Stimulated activated CD8-positive, alpha-beta memory T cell treated with anti-CD3 and anti-CD28 coated beads, Interleukin-12 subunit alpha, Interleukin-12 subunit beta, amount 100 ng/mL, for 4 hours (primary cell): ENCODE measurements at regions not wholly inside any gene's neighbourhood (a gene's known extent, or its start where the extent isn't known, plus 50 kb on each side); places are given as distances from the start of the nearest gene placed in this dataset.

Source experiments
- DNase-seq: peaks from one replicate; pipeline ENCODE4 v3.0.0-alpha.2; 2020; ENCODE audit warnings: low read depth

DNA sequence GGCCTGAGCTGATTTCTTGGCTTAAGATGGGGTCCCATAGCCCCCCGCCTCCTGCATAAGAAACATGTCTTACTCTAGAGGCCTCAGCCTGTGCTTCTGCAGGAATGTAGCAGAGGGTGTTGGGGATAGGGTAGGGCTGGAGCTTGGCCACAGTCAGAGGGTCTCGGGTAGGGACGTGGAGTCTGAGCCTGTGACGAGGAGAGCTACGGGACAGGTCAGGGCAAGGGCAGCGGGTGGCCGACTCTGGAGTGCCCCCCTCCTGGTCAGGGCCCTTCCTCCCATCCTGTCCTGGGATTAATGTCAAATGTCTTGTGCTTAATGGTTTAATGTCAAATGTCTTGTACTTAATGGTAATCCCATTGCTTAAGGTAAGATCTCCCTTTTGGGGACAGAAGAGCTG lies 130.4 kb downstream of the GLI2 start:
- DNase-seq, result no peak

DNA sequence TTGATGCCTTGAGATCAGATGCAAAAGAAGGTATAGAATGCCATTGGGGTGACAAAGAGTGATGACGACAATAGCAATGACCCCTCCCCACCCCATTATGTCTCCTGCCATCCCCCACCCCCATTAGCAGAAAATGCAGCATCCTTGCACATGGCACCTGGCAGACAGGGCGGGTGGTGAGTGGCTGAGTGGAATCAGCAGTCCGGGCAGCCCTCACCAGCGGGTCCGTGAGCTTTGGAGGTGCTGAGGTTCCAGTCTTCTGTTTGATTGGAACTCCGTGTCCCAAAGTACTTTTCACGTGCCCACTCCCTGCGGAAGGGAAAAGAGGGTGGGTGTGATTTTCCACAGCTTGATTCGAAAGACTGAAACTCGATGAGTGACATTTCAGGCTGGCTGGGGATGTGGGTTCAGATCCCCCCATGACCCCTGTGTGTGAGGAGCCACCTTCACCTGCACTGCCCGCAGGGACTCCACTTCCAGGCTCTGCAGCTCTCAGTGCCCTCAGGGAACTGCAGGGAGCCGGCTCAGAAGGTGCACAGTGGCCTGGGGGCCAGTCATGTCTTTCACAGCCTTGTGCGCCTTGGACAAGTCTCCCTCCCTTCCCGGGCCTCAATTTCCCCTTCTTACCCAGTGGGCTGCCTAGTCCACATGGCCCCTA lies 130.9 kb downstream of the GLI2 start:
- DNase-seq, result no peak

DNA sequence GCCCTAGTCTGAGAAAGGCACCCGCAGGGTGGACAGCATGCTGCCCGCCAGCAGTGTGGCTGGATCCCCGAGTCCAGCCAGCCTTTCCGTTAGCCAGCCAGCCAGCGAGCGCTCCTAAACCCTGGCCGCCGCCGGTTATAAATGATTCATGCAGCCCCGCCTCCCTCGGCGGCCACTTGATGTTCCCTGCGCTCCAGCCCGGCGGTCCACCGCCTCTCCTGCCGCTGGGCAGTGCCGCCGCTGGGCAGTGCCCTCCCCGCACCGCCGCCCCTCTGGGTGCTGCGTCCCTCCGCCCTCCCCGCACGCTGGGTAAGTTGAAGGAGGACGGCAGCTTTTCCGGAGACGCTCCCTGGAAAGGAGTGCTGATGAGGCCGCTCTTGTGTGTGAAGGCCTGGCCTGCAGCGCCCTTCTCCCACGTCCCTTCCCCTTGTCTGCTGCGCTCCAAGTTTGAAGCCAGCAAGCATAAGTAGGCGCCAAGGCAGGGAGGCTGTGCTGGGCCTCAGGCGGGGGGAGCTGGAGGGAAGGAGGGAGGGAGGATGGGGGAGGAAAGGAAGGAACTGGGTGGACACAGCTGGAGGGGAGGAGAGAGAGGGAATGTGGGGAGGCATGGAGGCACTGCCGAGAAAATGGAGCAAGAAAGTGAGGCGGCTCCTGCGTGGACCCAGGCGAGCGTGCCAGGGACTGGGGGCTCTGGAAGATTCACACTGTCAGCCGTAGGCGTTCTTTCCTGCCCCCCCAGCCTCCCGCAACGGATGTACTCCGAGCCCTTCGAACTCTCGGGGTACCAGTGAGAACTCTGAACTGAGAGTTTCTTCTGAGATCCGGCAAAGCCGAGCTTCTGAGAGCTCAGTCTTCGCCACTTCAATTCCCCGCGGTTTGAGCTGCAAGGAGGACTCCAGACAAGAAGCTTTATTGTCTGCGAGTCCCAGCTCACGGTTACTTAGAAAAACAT lies 131.9 kb downstream of the GLI2 start:
- DNase-seq, result no peak

DNA sequence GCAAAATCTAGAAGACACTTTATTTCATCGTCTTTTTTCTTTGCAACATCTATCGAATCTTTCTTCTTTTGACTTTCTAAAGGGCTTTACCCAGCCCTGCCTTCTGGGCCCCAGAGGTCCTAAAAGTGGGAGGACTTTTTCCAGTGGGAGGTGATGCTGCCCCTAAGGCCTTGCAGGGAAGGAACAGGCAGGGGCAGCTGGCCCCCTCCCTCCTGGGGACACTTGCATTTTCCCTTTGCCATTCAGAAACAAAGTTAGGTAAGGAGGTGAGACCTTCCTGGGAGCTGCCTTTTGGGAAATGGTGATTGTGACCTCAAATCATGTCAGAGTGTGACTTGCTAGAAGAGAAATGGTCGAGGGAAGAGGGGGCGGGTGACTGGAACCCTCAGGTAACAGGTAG lies 132.7 kb downstream of the GLI2 start:
- DNase-seq, result no peak

DNA sequence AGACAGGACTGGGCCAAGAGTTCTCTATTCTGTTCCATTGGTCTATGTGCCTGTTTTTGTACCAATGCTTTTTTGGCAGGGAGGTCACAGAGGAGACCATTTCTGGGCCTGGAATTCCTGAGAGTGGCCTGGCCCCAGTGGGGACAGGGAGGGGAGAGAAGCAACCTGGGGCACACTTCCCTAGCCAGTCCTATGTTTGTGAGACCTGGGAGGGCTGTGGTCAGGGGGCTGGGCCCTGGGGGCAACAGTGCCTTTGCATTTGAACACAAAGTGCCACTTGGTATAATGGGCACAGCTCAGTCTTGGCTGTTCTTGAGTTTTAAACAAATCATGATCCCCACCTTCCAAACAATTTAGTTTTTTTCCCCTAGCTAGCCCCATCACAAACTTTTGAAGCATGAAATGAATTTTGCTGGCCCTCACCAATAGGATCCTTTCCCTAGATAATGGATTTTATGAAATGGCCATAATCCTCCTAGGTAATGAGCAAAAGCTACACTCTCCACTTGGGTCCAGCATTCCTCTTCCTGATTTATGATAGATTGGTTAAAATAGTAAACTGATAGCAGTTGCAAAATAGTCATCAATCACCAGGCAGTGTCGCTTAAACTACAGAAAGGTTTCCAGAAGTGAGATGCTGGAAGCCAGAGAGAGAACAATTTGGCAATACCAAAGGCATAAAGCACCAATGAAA lies 133.5 kb downstream of the GLI2 start:
- no peak for DNase-seq

DNA sequence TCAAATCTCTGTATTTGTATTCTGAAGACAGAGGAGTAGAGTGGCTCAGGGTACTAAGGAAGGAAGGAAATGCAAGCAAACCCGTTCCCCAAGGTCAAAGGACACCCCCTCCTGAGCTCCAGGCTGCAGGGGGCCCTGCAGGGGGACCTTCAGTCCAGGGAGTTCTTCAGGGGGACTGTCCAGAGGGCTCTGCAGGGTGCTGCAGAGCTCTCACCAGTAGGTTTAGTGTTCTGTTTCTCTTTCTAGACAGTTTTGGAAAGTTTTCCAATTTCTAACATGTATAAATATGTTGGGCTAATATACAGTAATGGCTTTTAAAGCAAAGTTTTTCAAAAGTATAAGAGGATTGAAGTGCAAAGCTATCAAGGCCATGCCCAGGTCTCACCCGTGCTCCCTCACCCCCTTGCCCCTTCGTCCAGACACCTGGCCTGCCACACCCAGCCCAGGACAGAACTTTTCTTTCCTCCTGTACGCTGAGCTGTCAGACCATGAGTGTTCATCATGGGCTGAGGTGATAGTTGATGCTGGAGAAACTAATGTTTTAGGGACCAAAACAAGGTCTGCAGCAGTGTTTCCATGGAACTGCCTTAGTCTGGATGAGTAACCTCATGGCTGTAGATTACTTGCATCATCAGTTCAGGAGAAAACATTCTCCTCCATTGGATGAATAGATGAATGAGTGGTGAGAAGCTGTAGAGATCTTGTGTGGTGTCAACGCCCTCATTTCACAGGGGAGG lies 134.2 kb downstream of the GLI2 start:
- no peak for DNase-seq

DNA sequence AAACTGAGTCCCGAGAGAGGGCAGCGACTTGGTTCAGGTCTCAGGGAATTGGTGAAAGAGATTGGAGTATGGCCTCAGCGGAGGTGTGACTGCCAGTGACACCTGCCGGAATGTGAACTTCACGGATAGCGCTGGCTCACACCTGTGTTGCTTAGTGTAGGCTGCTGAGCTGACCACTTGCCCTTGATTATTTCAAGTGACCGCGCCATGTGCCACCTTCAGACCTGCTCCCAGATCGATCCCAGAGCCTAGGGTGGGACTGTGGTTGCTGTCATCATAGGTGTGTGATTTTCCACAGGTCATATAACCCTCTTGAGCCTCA lies 134.8 kb downstream of the GLI2 start:
- DNase-seq, result no peak

DNA sequence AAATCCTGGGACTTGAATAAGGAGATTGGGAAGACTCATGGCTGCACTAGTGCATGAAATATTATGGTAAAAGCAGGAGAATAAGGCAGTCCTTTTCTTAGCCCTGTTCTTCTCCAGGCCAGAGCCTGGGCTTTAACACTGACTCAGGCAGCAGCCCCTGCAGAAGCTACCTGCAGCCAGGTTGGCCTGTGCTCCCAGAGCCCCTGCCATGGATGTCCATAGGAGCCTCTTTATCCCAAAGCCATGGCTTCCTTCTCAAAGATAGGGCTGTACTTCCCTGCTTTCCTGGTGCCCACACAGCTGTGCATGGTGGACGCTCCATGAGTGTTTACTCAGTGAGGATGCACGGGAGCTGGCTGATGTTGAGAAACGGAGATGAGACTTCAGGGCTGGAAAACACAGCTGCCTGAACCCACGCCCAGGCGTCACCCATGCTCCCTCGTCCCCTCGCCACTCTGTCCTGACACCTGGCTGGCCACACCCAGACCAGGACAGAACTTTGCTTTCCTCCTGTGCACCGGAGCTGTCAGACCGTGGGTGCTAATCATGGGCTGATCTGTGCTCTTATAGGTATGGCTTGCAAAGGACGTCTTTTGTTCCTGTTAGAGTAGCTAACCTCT lies 135.5 kb downstream of the GLI2 start:
- no peak for DNase-seq

DNA sequence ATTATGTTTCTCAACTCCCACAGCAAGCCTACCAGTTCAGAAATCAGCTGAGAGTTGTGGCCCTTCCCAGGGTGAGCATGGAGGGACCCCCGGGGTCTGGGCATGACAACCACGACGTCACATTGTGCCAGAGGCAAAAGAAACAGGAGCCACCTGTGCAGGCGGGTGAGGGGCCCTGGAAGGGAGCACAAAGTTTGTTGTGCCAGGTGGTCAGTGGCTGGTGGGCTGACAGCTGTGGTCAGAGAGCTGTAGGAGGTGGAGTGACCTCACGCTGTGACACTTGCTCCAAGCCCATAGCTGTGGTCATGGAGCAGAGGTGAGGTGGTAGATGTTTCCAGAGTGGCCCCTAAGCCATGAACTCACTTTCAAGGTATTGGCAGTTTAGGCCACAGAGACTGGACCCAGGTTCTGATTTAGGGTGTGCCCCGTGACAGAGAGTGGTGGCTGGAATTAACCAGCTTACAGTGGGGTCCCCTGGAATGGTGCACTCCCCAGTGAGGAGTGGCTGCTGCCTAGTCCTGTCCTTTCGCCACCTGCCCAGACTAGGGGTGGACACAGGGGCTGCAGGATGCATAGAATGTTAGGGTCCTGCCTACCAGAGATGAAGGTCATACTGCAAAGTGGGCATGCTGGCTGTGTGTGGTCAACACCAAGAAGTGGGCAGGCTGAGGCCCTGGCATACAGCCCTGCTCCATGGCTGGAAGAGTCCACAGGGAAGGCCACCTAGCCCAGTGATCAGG lies 136.4 kb downstream of the GLI2 start:
- no peak for DNase-seq

DNA sequence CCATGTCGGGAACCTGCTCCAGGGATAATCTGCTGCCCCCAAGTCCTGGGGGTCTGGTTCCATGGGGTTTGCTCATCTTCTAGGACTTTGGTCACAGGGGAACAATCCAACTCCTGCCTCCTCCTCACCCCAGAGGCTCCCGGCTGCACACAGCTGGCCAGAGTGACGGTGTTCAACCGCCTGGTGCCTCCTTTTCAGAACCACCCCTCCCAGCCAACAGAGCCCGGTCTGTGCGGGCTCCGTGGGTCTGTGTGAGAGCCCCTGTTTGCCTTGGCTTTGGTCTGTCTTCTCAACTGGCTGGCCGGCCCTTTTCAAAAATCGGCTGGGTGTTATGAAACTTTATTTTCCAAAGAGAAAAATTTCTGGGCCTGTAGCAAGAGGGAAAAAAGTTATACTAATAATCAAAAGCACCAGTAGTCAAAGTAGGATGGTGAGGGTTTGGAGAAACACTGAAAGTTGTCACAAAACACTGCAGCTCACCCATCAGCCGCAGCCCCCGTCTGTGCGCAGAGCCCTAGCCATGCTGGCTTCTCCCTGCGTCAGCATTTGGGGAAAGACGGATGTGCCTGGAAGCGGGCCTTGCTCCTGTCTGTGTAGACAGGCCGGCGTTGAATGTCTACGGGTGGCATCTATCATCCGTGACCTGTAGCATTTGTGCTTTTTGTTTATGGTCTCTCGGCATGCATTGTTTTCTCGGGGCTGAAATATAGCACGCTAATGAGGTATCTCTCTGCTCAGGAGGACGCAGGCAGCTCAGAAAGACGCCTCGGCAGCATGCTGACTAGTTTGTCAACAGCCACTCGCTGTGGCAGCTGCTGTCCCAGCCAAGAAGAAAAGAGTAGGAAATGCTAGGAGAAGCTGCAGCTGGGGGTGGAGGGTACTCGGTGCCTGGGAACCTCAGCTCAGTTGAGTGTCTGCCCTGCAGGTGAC lies 138.6 kb downstream of the GLI2 start:
- no peak for DNase-seq

DNA sequence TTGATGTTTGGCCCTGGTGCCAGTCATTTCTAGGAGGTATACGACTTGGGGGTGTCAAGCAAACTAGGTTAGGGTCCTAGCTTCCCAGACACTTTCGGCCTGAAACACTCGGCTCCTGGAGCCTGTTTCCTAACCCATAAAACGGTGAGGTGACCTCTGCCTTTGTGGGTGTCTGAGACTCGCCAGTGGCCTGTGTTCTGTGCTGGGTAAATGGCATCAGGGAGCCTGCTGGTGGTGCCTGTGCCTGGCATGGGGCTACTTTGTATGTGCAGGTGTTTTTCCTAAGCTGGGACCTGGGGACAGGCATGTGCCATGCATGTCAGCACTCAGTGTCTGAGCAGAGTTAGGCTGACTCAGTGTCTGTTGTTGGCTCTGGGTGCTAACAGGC lies 139.2 kb downstream of the GLI2 start:
- DNase-seq, result no peak

DNA sequence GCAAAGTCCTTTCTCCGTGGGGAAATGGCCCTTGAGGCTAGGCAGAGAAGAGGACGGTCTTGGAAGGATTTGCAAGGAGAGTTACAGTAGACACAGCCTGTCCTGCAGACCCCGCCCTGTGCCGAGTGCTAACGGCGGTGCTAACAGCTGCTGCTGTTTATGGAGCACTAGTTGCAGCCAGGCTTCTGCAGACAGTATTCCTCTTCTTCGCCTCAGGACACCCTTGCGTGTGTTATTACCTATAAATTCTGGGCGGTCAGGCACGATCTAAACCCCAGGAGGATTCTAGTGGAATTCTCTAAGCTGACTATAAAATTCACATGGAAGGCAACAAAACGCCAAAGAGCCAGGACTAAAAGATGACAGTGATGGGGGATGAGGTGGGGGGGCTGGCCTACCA lies 139.8 kb downstream of the GLI2 start:
- DNase-seq, result no peak

DNA sequence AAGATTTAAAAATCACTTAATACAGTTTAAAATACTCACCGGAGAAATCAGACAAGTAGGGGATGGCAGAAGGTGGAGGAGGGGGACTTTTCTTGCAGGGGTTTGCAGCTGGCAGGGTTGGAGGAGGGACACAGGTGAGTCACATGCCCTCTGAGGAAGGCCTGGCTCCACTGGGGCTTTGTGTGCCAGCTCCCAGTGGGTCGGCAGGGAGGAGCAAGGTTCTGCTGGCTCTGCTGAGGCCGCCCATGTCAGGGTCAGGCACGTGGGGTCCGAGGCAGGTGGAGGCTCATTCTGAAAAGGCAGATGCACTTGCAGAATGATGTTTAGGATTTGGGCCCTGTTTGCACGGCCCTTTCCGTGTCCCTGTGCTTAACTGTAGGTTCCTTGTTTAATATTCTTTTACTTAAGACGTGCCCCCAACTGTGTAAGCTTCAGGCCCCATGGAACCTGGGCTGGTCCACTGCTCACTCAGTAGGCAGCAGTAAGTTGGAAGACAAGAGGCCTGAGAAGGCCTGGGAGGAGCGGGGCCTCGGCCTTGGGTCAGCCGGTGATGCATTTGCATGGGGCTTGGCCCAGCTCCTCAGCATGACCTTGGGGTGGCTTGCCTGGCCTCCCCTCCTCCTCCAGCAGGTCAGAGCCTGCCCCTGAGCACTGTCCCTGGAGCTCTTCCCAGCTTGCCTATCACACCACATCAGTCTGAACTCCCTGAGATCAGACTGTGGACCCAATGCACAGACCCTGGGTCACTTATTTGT lies 141.0 kb downstream of the GLI2 start:
- DNase-seq, result no peak

DNA sequence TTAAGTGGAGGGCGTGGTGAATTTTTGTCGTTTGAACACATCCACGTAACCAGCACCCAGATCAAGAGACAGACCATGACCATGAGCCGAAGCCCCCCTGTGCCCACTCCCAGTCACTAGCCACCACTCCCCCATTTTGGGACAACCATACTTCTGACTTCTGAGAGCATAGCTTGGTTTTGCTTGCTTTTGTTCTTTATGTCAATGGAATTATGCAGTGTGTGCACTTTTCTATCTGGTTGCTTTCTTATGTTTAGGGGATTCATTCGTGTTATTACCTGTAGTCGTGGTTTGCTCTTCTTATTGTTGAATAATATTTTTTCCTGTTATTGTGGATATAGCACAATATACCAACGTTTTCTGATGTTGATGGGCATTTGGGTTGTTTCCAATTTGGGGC lies 141.7 kb downstream of the GLI2 start:
- no peak for DNase-seq

DNA sequence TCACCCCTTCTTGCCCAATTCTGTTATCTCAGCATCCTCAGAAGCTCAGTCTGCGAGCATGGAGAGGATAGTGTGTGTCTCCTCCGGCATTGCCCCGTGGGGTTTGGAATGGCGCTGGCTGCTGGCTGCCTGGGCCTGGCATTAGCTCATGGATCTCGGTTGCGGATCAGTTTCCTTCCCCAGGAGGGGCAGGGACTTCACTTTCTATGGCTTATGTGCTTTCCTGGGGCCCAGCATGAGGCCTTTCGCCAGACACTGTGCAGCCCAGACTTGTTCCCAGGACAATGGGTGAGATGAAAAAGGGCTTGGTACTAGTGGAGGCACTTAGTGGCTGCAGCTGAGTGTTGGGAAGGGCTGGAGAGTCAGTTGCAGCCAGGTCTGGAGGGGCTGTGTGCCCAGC lies 143.3 kb downstream of the GLI2 start:
- no peak for DNase-seq

DNA sequence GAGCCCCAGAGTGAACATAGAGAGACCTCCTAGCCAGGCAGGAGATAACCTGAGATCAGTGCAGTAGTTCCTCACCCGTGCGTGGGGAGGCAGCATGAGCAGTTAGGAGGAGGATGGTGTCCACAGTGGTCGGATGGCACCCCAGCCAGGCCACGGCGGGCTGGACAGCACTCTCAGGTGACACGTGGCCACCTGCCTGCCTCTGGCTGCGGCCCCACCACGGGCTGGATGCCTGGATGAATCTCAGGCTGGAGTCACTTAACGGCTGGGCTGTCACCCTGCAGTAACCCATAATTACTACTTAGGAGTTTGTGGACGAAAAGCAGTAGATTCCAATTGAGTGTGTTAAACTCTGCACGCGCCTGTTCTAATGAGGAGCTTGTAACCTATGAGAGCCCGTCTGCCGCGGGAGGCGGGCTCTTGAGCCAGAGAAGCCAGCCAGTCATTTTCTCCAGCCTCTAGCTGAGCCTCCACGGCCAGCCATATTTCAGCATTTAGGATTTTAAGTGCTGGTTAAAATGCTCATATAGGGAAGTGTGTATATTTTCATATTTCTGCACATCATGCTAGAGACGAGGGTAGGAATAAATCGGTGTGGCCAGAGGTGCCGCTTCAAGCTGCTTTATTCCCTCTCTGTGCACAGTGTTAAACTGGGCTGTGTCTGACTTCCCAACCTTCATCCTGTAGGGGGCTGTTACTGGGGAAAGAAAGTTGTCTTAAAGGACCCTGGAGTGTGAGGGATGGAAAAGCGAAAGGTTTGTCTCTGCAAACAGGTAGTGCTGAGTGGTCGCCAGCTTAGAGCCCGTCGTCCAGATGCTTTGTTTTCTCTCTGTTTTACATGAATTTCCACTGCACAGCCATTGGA lies 144.0 kb downstream of the GLI2 start:
- no peak for DNase-seq

DNA sequence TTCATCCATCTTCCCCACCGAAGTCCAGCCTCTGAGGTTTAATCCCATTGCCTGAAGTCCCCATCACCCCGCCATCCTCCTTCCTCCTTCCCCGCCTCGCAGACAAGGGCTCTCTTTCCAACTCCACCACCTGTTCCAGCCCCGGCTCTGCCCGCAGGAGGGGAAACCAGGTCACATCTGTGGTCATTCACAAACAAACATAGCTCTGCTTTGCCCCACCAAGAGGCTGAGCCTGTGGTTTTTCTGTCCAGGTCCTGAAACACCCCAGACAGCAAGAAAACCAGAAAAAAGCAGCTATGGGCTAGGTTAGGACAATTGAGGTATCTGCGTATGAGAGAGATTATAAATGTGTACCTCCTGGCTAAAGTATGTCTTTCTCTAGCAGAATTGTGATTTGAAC lies 144.7 kb downstream of the GLI2 start:
- no peak for DNase-seq

DNA sequence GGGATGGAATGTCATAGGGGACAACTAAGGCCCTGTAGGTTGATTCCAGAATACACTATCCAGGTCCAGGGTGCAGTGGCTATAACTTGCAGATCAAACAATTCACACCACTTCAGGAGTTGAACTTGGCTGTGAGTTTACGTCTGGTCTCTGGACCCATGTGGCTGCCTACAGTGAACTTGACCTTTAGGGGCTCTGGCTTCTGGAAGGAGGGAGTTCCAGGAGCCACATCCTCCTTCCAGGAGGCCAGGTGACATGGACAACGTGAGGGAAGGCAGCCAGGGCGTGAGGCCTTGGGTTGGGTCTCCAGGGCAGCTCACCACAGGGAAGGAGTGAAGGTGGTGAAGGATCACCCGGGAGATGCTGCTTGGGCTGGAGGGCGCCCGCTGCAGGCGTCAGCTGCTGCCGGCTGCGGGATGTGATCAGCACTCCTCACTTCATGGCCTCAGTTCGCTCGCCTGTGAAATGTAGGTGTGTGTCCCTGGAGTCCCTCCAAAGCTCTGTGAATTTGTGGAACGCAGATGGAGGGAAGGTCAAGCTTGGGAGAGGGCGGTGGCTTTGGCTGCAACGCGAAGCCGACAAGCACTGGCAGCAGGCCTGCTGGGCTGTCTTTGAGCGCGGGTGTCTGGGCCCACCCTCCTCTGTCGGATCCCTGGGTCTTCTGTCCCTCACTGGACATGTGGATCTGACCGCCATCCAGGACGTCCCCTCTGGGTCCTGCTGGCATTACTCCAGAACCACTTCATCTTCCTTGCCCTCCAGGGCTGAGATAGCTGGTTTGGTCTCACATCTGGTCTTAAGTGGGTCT lies 146.5 kb downstream of the GLI2 start:
- DNase-seq, result no peak
